H7 (cell line): ENCODE measurements at regions not wholly inside any gene's neighbourhood (a gene's known extent, or its start where the extent isn't known, plus 50 kb on each side); places are given as distances from the start of the nearest gene placed in this dataset.

ENCODE experiments used
- DNase-seq: peaks from one replicate; pipeline ENCODE4 v3.0.0; 2012
- H3K27me3 ChIP-seq: 2 replicates; pipeline ENCODE4 v1.6.0; 2011; ENCODE audit warnings: mild to moderate bottlenecking, low read length; ENCODE audit not compliant: control insufficient read depth, insufficient read depth
- H3K36me3 ChIP-seq: replicated peaks from 2 replicates; pipeline ENCODE4 v1.5.1; 2011; ENCODE audit warnings: low read length; ENCODE audit not compliant: control insufficient read depth, insufficient read depth
- H3K4me3 ChIP-seq: 2 replicates; pipeline ENCODE4 v1.5.1; 2011; ENCODE audit warnings: low read depth, mild to moderate bottlenecking, control low read depth, low read length, moderate library complexity; ENCODE audit not compliant: insufficient read depth

- DNase-seq, result no peak
- no peak overlapping the region for H3K4me3 ChIP-seq
- no peaks in the 10 kb centered on the region for H3K36me3 ChIP-seq
- H3K27me3 ChIP-seq, result no peaks in the 10 kb centered on the region
Observed at GRCh38 chr11:95478003-95478402, 247.0 kb upstream of the SESN3 start.

DNA sequence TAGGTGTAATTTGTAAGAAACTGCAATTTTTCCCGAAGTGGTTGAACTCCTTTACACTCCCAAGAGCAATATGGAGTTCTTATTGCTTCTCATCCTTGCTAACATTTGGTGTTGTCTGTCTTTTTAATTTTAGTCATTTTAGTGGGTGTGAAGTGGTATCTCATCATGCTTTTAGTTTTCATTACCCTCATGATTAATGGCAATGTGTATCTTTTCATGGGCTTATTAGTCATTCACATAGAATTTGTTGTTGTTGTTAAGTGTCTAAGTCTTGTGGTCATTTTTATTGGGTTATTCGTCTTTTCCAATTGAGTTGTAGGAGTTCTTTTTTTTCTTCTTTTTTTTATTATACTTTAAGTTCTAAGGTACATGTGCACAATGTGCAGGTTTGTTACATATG lies 238.3 kb upstream of the SESN3 start:
- Histone ChIP-seq H3K27me3 (no peaks in the 10 kb centered on the region), H3K36me3 (no peaks in the 10 kb centered on the region), H3K4me3 (no peak overlapping the region)
- DNase-seq, result no peak

GRCh38 chr11:95466416-95466815 lies 235.4 kb upstream of the SESN3 start:
- H3K27me3 ChIP-seq, result no peaks in the 10 kb centered on the region

GRCh38 chr11:95465887-95466286 lies 234.9 kb upstream of the SESN3 start:
- Histone ChIP-seq H3K4me3 (no peak overlapping the region), H3K27me3 (no peaks in the 10 kb centered on the region), H3K36me3 (no peaks in the 10 kb centered on the region)
- no peak for DNase-seq

More at GRCh38 chr11:95466416-95466815, 235.4 kb upstream of the SESN3 start:
- no peak overlapping the region for H3K4me3 ChIP-seq
- no peak for DNase-seq
- no peaks in the 10 kb centered on the region for H3K36me3 ChIP-seq

- no peak for DNase-seq
- no peaks in the 10 kb centered on the region for H3K27me3 ChIP-seq
- no peaks in the 10 kb centered on the region for H3K36me3 ChIP-seq
Observed at GRCh38 chr11:95461858-95462257, 230.9 kb upstream of the SESN3 start.

GRCh38 chr11:95461348-95461747 lies 230.3 kb upstream of the SESN3 start:
- Histone ChIP-seq H3K27me3 (no peaks in the 10 kb centered on the region), H3K36me3 (no peaks in the 10 kb centered on the region), H3K4me3 (no peak overlapping the region)
- no peak for DNase-seq

More at GRCh38 chr11:95461858-95462257, 230.9 kb upstream of the SESN3 start:
- no peak overlapping the region for H3K4me3 ChIP-seq

DNA sequence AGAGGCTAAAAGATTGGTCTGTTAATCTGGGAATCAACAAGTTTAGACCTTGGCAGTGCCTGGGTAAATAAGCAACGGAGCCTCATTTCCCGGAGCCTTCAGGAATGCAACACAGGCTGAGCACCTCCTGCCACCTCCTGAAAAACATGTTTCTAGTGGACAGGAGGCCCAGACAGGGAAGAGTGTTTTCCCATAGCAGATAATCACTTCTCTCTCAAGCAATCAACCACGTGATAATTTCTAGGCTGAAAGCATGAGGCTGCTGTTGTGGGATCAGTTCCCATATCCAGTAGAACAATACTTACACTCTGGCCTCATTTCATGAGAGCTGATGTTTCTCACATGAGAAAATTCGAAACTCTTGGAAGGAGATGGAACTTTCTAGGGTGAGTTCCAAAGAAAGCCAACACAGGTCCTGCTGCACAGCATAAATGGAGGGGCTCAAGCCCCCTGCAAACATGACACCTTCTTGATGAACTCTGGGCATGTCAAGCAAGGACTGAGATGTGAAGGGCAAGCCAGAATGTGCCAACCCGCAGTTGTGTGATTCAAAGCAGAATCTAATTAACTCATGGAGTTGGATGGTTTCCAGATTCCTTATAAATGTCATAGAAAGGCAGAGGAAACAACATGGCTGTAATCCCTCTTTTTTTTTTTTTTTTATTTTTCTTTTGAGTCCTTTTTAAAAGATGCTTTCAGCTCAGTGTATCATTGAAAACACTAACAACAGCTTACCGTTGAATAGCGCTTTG lies 228.5 kb upstream of the SESN3 start:
- H3K36me3 ChIP-seq, result no peaks in the 10 kb centered on the region
- DNase-seq, result no peak
- H3K27me3 ChIP-seq, result no peaks in the 10 kb centered on the region
- H3K4me3 ChIP-seq, result no peak overlapping the region

DNA sequence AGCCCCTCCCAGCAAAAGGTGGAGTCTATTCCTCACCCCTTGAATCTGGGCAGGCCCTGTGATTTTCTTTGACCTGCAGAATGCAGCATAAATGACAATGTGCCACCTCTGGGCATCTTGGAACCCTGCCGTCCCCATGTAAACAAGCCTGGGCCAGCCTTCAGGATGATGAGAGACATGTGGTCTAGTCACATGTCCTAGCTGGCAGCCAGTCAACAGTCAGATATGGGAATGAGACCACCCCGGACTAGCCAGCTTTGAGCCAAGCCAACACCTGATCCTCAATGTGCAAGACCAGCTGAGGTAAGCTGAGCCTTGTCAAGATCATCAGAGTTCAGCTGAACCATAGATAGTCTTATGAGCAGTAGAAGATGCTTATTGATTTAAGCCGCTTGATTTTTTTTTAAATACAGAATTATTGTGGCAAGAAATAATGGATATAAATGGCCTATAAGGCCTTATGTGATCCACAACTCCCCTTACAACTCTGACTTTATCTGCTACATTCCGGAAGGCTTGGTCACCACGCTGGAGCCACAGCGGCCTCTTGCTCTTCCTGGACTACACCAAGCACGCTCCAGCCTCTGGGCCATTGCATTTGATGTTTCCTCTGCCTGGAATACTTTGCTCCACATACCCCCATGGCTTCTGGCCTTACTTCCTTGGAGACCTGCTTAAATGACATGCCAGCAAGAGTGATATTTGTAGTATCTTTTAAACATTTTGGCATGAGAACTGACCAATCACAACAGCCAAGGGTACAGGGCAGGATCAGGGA lies 225.9 kb upstream of the SESN3 start:
- DNase-seq, result no peak
- Histone ChIP-seq H3K27me3 (no peaks in the 10 kb centered on the region), H3K36me3 (no peaks in the 10 kb centered on the region), H3K4me3 (no peak overlapping the region)

DNA sequence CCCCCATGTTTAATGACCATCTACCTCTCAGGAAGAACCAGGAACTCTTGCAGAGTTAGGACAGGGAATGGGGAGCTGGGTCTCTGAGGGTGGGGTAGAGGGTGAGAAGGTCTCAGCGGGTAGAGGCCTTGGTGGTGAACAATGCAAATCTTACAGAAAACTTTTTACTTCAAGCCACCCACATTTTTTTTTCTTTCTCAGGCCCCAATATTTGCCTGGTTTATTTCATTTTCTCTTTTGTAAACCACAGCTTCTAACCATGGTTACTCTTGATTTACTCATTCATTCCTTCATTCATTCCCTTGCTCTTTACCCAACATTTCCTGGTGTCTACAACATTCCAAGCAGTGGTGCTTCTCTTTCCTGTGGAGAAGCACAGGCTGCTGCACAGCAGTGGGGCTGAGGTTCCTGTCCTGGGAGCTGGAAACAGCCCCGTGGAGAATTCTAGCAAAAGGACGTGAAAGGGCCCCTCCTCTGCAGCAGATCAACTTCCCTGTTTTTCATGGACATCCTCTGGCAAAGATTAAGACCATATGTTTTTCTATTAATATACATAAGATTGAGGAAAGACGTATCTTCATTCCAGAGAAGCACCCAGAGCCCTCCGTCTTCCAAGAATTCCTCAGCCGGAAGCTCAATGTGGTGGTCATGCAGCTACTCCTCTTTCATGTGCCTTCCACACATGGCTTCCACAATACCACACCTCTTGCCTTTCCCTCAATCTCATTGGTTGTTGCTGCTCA lies 224.4 kb upstream of the SESN3 start:
- DNase-seq, result no peak
- H3K27me3 ChIP-seq, result no peaks in the 10 kb centered on the region
- H3K36me3 ChIP-seq, result no peaks in the 10 kb centered on the region
- no peak overlapping the region for H3K4me3 ChIP-seq

DNA sequence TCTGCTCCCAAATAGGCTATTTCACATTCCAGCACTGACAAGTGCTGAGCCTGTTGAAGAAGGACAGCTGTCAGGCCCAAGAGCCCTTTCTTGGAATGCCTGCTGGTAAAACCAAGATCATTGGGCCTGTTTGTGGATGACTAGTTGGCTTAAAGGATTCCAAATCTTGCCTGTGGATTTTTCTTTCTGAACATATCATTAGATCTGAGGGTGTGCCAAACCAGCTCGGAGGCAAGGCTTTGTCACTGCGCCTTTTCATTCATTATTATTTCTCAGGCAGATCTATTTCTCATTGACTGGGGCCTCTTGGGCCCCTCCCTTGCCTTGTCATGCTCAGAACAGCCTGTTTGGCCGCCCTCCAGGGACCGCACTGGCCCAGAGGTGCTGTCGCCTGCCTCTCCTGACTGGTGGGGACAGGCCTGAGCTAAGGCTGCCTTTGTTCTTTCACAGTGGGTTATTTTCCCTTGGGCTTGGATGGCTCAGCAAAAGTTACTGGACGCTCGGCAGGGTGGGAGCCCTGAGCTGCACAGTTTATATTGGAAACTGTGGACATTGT lies 222.7 kb upstream of the SESN3 start:
- Histone ChIP-seq H3K27me3 (no peaks in the 10 kb centered on the region), H3K4me3 (no peak overlapping the region)
- DNase-seq, result no peak

GRCh38 chr11:95451682-95452081 lies 220.7 kb upstream of the SESN3 start:
- Histone ChIP-seq H3K4me3 (no peak overlapping the region), H3K27me3 (no peaks in the 10 kb centered on the region), H3K36me3 (no peaks in the 10 kb centered on the region)
- no peak for DNase-seq

More for the DNA sequence above, 222.7 kb upstream of the SESN3 start:
- no peaks in the 10 kb centered on the region for H3K36me3 ChIP-seq

GRCh38 chr11:95451261-95451660 lies 220.3 kb upstream of the SESN3 start:
- no peak for DNase-seq
- Histone ChIP-seq H3K4me3 (no peak overlapping the region), H3K27me3 (no peaks in the 10 kb centered on the region), H3K36me3 (no peaks in the 10 kb centered on the region)

DNA sequence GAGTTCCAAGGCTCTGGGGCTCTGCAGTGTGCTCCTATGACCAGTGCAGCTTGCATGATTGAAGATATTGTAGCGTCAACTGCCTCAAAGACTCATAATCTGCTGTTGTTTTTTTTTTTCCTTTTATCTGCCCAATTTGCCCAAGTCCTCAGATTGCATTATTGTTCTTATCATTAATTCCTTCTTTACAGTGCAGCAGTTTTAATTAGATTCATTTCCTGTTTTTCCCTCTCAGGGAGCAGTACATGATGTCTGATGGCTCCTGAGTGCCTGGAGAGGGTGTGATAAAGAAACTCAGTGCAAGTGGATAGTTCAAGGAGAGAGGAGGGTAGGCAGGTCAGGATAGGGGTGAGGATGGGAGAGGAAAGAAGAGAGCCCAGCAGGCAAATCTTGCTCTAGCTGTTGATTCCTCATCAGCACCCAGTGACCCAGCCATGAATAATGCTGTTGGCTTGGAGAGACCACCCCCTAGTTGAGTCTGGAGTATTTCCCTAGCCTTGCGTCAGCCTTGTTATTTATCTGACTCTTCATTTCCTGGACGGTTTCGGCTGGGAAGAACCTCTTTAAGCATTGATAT lies 219.6 kb upstream of the SESN3 start:
- no peak overlapping the region for H3K4me3 ChIP-seq
- no peak for DNase-seq
- no peaks in the 10 kb centered on the region for H3K36me3 ChIP-seq
- H3K27me3 ChIP-seq, result no peaks in the 10 kb centered on the region

- Histone ChIP-seq H3K27me3 (no peaks in the 10 kb centered on the region), H3K36me3 (no peaks in the 10 kb centered on the region), H3K4me3 (no peak overlapping the region)
- DNase-seq, result peak; percentile 26
Observed at GRCh38 chr11:95445746-95446333, 214.8 kb upstream of the SESN3 start.
